K562 (cell line): ENCODE measurements at regions not wholly inside any gene's neighbourhood (a gene's known extent, or its start where the extent isn't known, plus 50 kb on each side); places are given as distances from the start of the nearest gene placed in this dataset.
A peak's percentile ranks its signal among the peaks of the same experiment; 100 is the strongest.

Source experiments
- ATAC-seq: fragments of 200-7000 bp; cut with Tn5 transposase; 3 replicates; pipeline ENCODE4 v1.9.1; 2020; ENCODE audit warnings: moderate library complexity
- BruUV-seq: library from RNA; stranded (reverse); fragments of 400-500 nt; replicated peaks from 2 replicates; lab custom pipeline; 2021; lab: Mats Ljungman, UMichigan
- CTCF ChIA-PET: fragments of 300-600 bp; formaldehyde crosslinking; extraction: SDS; loops from one replicate; lab custom pipeline; 2021; ENCODE audit warnings: low intra/inter-chr PET ratio; lab: Yijun Ruan, JAX
- POLR2A ChIA-PET: fragments of 300-600, 350-650 bp; sonication (Branson Sonifier 250); formaldehyde crosslinking; extraction: SDS; loops from one replicate; lab custom pipeline; 2021; ENCODE audit warnings: antibody characterized with exemption, inconsistent platforms; lab: Yijun Ruan, JAX
- DNase-seq, 4 experiments: peaks; one replicate each; pipeline versions ENCODE4 v3.0.0 to v3.0.0-alpha.2; 2011 to 2018; ENCODE audit warnings: low spot score in 3 of 4, mixed read lengths in 3 of 4; ENCODE audit errors: extremely low read depth in 1 of 4
- FAIRE-seq: peaks from 2 replicates; lab custom pipeline; 2011; peaks lifted over from hg19 to GRCh38; lab: Jason Lieb, UNC
- H2AFZ ChIP-seq: 2 replicates; pipeline ENCODE4 v1.6.0; 2011; ENCODE audit warnings: low read depth, low read length, control low read depth, inconsistent platforms
- H3K27ac ChIP-seq: fragments of 200-600 bp; 3 replicates; pipeline ENCODE4 v1.8.0; 2011; ENCODE audit warnings: low read depth, mild to moderate bottlenecking, control low read depth, inconsistent platforms, low read length, moderate library complexity, mixed read lengths; ENCODE audit errors: extremely low read depth
- H3K27me3 ChIP-seq, 2 experiments: fragments of 300-600 bp in 1 of 2; 2 replicates in 1 of 2; 3 replicates in 1 of 2; pipeline versions ENCODE4 v1.6.0 to v1.8.0; 2011; ENCODE audit warnings: inconsistent platforms in 2 of 2, low read length in 2 of 2, mild to moderate bottlenecking in 1 of 2, mixed read lengths in 1 of 2, moderate library complexity in 1 of 2; ENCODE audit not compliant: control insufficient read depth in 2 of 2, insufficient read depth in 2 of 2
- H3K36me3 ChIP-seq: fragments of 300-600 bp; 3 replicates; pipeline ENCODE4 v1.8.0; 2011; ENCODE audit warnings: mild to moderate bottlenecking, low read length, inconsistent platforms; ENCODE audit not compliant: control insufficient read depth, insufficient read depth
- H3K4me1 ChIP-seq, 2 experiments: fragments of 200-600 bp in 1 of 2; replicated peaks in 1 of 2; 2 replicates in 1 of 2; 3 replicates in 1 of 2; pipeline versions ENCODE4 v1.5.1 to v1.8.0; 2011; ENCODE audit warnings: inconsistent platforms in 2 of 2, low read length in 2 of 2, mild to moderate bottlenecking in 1 of 2, mixed read lengths in 1 of 2, moderate library complexity in 1 of 2; ENCODE audit not compliant: control insufficient read depth in 2 of 2, insufficient read depth in 2 of 2
- H3K4me2 ChIP-seq: 2 replicates; pipeline ENCODE4 v1.6.1; 2011; ENCODE audit warnings: low read length, control low read depth, inconsistent platforms, mixed read lengths; ENCODE audit not compliant: insufficient read depth
- H3K4me3 ChIP-seq: fragments of 200-600 bp; sonication (generic), shearing (Covaris generic); 2 replicates; pipeline ENCODE4 v1.5.1; 2016; ENCODE audit warnings: control low read depth, inconsistent platforms
- H3K79me2 ChIP-seq: fragments of 200-600 bp; 3 replicates; pipeline ENCODE4 v1.8.0; 2011; ENCODE audit warnings: low read length, inconsistent platforms; ENCODE audit not compliant: control insufficient read depth, insufficient read depth
- H3K9ac ChIP-seq, 2 experiments: 2 replicates each; pipeline versions ENCODE4 v1.6.0 to v1.6.1; 2011; ENCODE audit warnings: low read depth in 2 of 2, low read length in 2 of 2, control low read depth in 1 of 2, inconsistent platforms in 1 of 2, mild to moderate bottlenecking in 1 of 2, mixed read lengths in 1 of 2; ENCODE audit not compliant: insufficient read depth in 1 of 2
- H3K9me1 ChIP-seq: one replicate; pipeline ENCODE4 v1.6.0; 2011; ENCODE audit warnings: inconsistent platforms, mild to moderate bottlenecking, low read length, moderate library complexity; ENCODE audit not compliant: control insufficient read depth, insufficient read depth
- H3K9me3 ChIP-seq: replicated peaks from 2 replicates; pipeline ENCODE4 v1.5.1; 2011; ENCODE audit warnings: low read depth, low read length, inconsistent platforms; ENCODE audit not compliant: control insufficient read depth, insufficient read depth
- H4K20me1 ChIP-seq: replicated peaks from 2 replicates; pipeline ENCODE4 v1.6.1; 2011; ENCODE audit warnings: low read length, inconsistent platforms, mixed read lengths; ENCODE audit not compliant: control insufficient read depth, insufficient read depth
- CAMTA2 ChIP-seq: fragments of 250-450 bp; sonication (Bioruptor Pico); conservative IDR thresholded peaks from 2 replicates; pipeline ENCODE4 v1.5.1; 2022
- CHD1 ChIP-seq: fragments of 200-600 bp; sonication (generic); IDR thresholded peaks from one replicate; pipeline ENCODE4 v1.6.1; 2012; ENCODE audit warnings: mild to moderate bottlenecking, moderate library complexity, low read length, inconsistent platforms
- EHMT2 ChIP-seq: fragments of 450-650 bp; IDR thresholded peaks from 2 replicates; pipeline ENCODE4 v1.6.1; 2018; ENCODE audit warnings: antibody characterized with exemption
- MTA1 ChIP-seq: fragments of 450-650 bp; IDR thresholded peaks from 2 replicates; pipeline ENCODE4 v1.6.1; 2017; ENCODE audit warnings: borderline replicate concordance
- NFIC ChIP-seq: fragments of 450-650 bp; IDR thresholded peaks from 2 replicates; pipeline ENCODE4 v1.6.1; 2017; ENCODE audit warnings: mild to moderate bottlenecking, inconsistent platforms
- TAF9B ChIP-seq: fragments of 450-650 bp; IDR thresholded peaks from 2 replicates; pipeline ENCODE4 v1.6.1; 2018; ENCODE audit warnings: mild to moderate bottlenecking; ENCODE audit not compliant: partially characterized antibody
- TBL1XR1 ChIP-seq, 2 experiments: IDR thresholded peaks; 2 replicates each; pipeline ENCODE4 v1.6.1; 2012; ENCODE audit warnings: improper control_type of control experiment in 2 of 2, low read length in 2 of 2, mild to moderate bottlenecking in 1 of 2
- TCF7 ChIP-seq: sonication (generic); IDR thresholded peaks from 2 replicates; pipeline ENCODE4 v1.6.1; 2016; ENCODE audit warnings: antibody characterized with exemption, borderline replicate concordance
- TOE1 ChIP-seq, 2 experiments: fragments of 450-650 bp in 1 of 2; sonication (generic) in 1 of 2; formaldehyde crosslinking in 1 of 2; IDR thresholded peaks; 2 replicates each; pipeline versions ENCODE4 v1.7.1 to v1.8.0; 2016 to 2022; ENCODE audit warnings: borderline replicate concordance in 2 of 2, mild to moderate bottlenecking in 2 of 2, antibody characterized with exemption in 1 of 2, inconsistent platforms in 1 of 2, low read depth in 1 of 2, missing genetic modification reagents in 1 of 2, moderate library complexity in 1 of 2
- ZNF589 ChIP-seq: fragments of 200-800 bp; sonication (Bioruptor generic); IDR thresholded peaks from 2 replicates; pipeline ENCODE4 v1.6.1; 2016; ENCODE audit warnings: low read depth, missing genetic modification characterization, missing compliant biosample characterization
- WGBS: fragments of 100-300 bp; shearing (Covaris generic); methylation state at CpG from one replicate; pipeline ENCODE4 v1.1.6; 2016; ENCODE audit warnings: low coverage, mixed read lengths; ENCODE audit not compliant: insufficient coverage; ENCODE audit errors: missing lambda C conversion rate; 5-methylcytosine and 5-hydroxymethylcytosine counted together
- in situ Hi-C: fragments of 300-500 bp; cut with MboI; formaldehyde crosslinking; loops from 4 replicates; pipeline ENCODE4 v1.15.0; 2018; ENCODE audit warnings: inconsistent platforms, mixed read lengths
- intact Hi-C: fragments of 100-400 bp; cut with micrococcal nuclease; formaldehyde crosslinking; loops from 2 replicates; pipeline ENCODE4 v1.14.2; 2022
- TF ChIP-seq, protein P1 (sequence below): fragments of 450-650 bp; formaldehyde crosslinking; conservative IDR thresholded peaks from 2 replicates; pipeline ENCODE4 v1.4.0; 2022; ENCODE audit warnings: mild to moderate bottlenecking, missing genetic modification characterization
- TF ChIP-seq, protein P2 (sequence below), 2 experiments: fragments of 450-650 bp in 1 of 2; IDR thresholded peaks; 2 replicates each; pipeline ENCODE4 v1.6.1; 2011 to 2017; ENCODE audit warnings: low read depth in 2 of 2, antibody characterized with exemption in 1 of 2, borderline replicate concordance in 1 of 2, low read length in 1 of 2, mild to moderate bottlenecking in 1 of 2, mixed read lengths in 1 of 2; ENCODE audit not compliant: control insufficient read depth in 1 of 2

GRCh38 chr1:20426371-20426770 is 59.6 kb downstream of the CAMK2N1 start:
- no peak overlapping the region for H3K4me3 ChIP-seq
- POLR2A ChIA-PET = interaction anchor here (1.1 to 1.2 kb wide), 2 partner anchors 12 to 14 kb away, joined by 3 read pairs; no protein-coding TSS in a partner anchor
- H3K9me1 ChIP-seq = no peaks in the 10 kb centered on the region
- ATAC-seq (no peak), DNase-seq (no peak), FAIRE-seq (no peak)
- H2AFZ ChIP-seq = no peak overlapping the region
- H3K27me3 ChIP-seq = peaks cover 3 to 31% of the 10 kb centered on the region in 2 experiments; a peak in 4 of 5 replicates
- no peak overlapping the region for H3K4me2 ChIP-seq
- H3K9me3 ChIP-seq = peaks cover 4% of the 10 kb centered on the region
- BruUV-seq = no TSS peak
- no peaks in the 10 kb centered on the region for H3K79me2 ChIP-seq
- H4K20me1 ChIP-seq = no peaks in the 10 kb centered on the region
- no peak overlapping the region for H3K27ac ChIP-seq
- in situ Hi-C loops (no loop called here), intact Hi-C loops (no loop called here)
- WGBS = 3% methylated on average over 4 of the region's 4 CpGs
- TF ChIP-seq EHMT2 (no peak), CAMTA2 (CRISPR knock-in tag) (no peak), TCF7 (no peak), NFIC (0 out of 2 replicates have a peak, but pooled peaks have one; percentile 20), MTA1 (no peak), TAF9B (no peak), ZNF589 (0 out of 2 replicates have a peak, but pooled peaks have one; percentile 25), CHD1 (no peak), TOE1 (IDR thresholded peaks at IDR 0.05; ENCODE audit: borderline replicate concordance) (no peak), TOE1 (CRISPR knock-in tag; IDR thresholded peaks at IDR 0.05; ENCODE audit: borderline replicate concordance, low read depth) (no peak), TBL1XR1 (IDR thresholded peaks at IDR 0.05; ENCODE audit: low read length in 2 of 2) (no peak)
- TF ChIP-seq, protein P1, sequence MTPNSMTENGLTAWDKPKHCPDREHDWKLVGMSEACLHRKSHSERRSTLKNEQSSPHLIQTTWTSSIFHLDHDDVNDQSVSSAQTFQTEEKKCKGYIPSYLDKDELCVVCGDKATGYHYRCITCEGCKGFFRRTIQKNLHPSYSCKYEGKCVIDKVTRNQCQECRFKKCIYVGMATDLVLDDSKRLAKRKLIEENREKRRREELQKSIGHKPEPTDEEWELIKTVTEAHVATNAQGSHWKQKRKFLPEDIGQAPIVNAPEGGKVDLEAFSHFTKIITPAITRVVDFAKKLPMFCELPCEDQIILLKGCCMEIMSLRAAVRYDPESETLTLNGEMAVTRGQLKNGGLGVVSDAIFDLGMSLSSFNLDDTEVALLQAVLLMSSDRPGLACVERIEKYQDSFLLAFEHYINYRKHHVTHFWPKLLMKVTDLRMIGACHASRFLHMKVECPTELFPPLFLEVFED = no peak
- TF ChIP-seq, protein P2, sequence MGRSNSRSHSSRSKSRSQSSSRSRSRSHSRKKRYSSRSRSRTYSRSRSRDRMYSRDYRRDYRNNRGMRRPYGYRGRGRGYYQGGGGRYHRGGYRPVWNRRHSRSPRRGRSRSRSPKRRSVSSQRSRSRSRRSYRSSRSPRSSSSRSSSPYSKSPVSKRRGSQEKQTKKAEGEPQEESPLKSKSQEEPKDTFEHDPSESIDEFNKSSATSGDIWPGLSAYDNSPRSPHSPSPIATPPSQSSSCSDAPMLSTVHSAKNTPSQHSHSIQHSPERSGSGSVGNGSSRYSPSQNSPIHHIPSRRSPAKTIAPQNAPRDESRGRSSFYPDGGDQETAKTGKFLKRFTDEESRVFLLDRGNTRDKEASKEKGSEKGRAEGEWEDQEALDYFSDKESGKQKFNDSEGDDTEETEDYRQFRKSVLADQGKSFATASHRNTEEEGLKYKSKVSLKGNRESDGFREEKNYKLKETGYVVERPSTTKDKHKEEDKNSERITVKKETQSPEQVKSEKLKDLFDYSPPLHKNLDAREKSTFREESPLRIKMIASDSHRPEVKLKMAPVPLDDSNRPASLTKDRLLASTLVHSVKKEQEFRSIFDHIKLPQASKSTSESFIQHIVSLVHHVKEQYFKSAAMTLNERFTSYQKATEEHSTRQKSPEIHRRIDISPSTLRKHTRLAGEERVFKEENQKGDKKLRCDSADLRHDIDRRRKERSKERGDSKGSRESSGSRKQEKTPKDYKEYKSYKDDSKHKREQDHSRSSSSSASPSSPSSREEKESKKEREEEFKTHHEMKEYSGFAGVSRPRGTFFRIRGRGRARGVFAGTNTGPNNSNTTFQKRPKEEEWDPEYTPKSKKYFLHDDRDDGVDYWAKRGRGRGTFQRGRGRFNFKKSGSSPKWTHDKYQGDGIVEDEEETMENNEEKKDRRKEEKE (IDR thresholded peaks at IDR 0.05; ENCODE audit: borderline replicate concordance in 1 of 2, control insufficient read depth in 1 of 2, low read depth in 2 of 2, low read length in 1 of 2) = no peak
- H3K36me3 ChIP-seq = no peaks in the 10 kb centered on the region
- H3K4me1 ChIP-seq = no peaks in the 10 kb centered on the region
- no peak overlapping the region for H3K9ac ChIP-seq
- CTCF ChIA-PET = no interaction called here
